ENCODE measurements at regions not wholly inside any gene's neighbourhood (a gene's known extent, or its start where the extent isn't known, plus 50 kb on each side); places are given as distances from the start of the nearest gene placed in this dataset.

GRCh38 chr6:84912472-84913322, 148.3 kb upstream of the TBX18 start:
- DNase-seq (no peak), ATAC-seq (ENCODE audit: poor library complexity) (no peak)
- Mint-ChIP-seq H3K27me3 (no peaks in the 10 kb centered on the region), H3K4me3 (no peak overlapping the region), H3K9me3 (peaks cover 5% of the 10 kb centered on the region), H3K36me3 (ENCODE audit: low read depth) (no peaks in the 10 kb centered on the region), H3K27ac (no peak overlapping the region), H3K4me1 (ENCODE audit: low read depth) (no peaks in the 10 kb centered on the region)
- H3K9me3 ChIP-seq (ENCODE audit: control insufficient read depth in 1 of 2, insufficient read depth in 1 of 2, low read length in 2 of 2), result peaks cover 0 to 4% of the 10 kb centered on the region in 2 experiments
- H3K36me3 ChIP-seq (ENCODE audit: insufficient read depth, low read length), result no peaks in the 10 kb centered on the region
- no peak overlapping the region for H3K27ac ChIP-seq (ENCODE audit: low read depth in 1 of 2, low read length in 2 of 2)
- ChIA-PET POLR2A (no interaction called here), CTCF (no interaction called here)
- no peak for TF ChIP-seq CTCF (IDR thresholded peaks at IDR 0.05)
- H3K4me3 ChIP-seq (ENCODE audit: low read length), result no peak overlapping the region
- H3K4me1 ChIP-seq (ENCODE audit: insufficient read depth, low read length), result no peaks in the 10 kb centered on the region
- intact Hi-C loops (cut with DNase I, micrococcal nuclease), result no loop called here
- no peaks in the 10 kb centered on the region for H3K27me3 ChIP-seq (ENCODE audit: control insufficient read depth in 1 of 2, insufficient read depth in 2 of 2, low read length in 2 of 2)

DNA sequence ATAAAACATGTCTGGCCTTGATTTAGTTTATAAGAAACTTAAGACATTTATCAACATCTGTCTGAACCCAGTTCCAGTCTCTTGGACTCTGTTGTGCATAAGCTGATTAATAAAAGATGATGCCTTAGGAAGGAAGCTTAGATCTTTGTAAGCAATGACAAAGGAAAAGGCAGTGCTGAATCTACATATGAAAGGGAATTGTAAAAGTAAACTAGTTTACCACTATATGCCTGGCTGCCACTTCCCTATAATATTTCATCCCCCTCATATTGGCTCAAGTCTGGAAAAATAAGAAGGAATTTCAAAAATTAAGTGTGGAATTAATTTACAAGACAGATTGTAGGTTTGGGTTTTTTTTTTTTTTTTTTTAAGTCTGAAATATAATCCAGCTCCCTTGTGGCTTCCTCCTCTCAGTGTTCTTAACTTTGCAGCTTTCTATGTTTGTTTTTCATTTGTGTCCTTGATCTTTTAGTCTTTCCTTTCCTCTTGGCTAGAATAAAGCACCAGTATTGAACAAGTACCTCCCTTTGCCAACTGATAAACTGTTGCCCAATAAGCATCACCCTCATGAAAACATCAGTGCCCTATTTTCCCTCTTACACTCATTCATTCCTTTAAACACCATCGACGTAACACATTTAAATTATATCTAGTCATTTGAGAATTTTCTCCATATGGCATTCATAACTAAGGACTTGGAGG, 146.7 kb upstream of the TBX18 start:
- Mint-ChIP-seq H3K9me3 (peaks cover 5% of the 10 kb centered on the region), H3K27ac (no peak overlapping the region), H3K36me3 (ENCODE audit: low read depth) (no peaks in the 10 kb centered on the region), H3K27me3 (no peaks in the 10 kb centered on the region), H3K4me3 (no peak overlapping the region), H3K4me1 (ENCODE audit: low read depth) (no peaks in the 10 kb centered on the region)
- no peak for ATAC-seq (ENCODE audit: poor library complexity)
- no peak for DNase-seq
- CTCF ChIA-PET, result no interaction called here
- intact Hi-C loops (cut with DNase I, micrococcal nuclease), result no loop called here
- Histone ChIP-seq H3K4me1 (ENCODE audit: insufficient read depth, low read length) (no peaks in the 10 kb centered on the region), H3K36me3 (ENCODE audit: insufficient read depth, low read length) (no peaks in the 10 kb centered on the region), H3K27ac (ENCODE audit: low read depth in 1 of 2, low read length in 2 of 2) (no peak overlapping the region), H3K27me3 (ENCODE audit: control insufficient read depth in 1 of 2, insufficient read depth in 2 of 2, low read length in 2 of 2) (no peaks in the 10 kb centered on the region), H3K4me3 (ENCODE audit: low read length) (no peak overlapping the region), H3K9me3 (ENCODE audit: control insufficient read depth in 1 of 2, insufficient read depth in 1 of 2, low read length in 2 of 2) (peaks cover 0 to 4% of the 10 kb centered on the region in 2 experiments)
- no peak for TF ChIP-seq CTCF (IDR thresholded peaks at IDR 0.05)
- POLR2A ChIA-PET, result no interaction called here

DNA sequence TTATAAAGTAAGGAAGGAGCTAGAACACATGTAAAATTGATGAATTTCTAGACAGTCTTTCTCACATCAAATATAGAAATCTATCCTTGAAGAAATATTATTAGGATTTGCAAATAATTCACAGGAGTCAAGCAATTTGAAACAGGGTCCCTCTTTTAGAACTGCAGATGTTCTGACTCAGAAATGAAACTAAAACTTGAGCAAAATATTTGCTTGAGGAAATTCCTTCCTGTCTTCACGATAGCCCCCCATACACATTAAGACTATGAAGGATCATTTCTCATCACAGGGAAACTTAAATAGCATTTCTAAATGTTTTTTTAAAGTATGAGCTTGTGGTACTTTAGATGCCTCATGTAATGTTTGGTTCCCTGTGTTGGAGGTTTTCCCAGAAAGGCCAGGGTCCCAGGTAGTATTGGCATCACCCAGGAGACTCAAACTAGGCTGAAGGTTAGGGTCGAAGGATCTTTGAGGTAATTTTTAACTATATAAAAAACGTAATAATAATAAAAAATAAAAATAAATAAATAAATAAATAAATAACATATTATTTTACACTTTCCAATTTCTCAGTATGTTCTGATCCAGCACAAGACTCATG, 144.0 kb upstream of the TBX18 start:
- H3K4me3 Mint-ChIP-seq, result no peak overlapping the region
- H3K4me3 ChIP-seq (ENCODE audit: low read length), result no peak overlapping the region
- no peaks in the 10 kb centered on the region for H3K36me3 ChIP-seq (ENCODE audit: insufficient read depth, low read length)
- H3K27ac Mint-ChIP-seq, result no peak overlapping the region
- intact Hi-C loops (cut with DNase I, micrococcal nuclease), result no loop called here
- no peaks in the 10 kb centered on the region for H3K27me3 ChIP-seq (ENCODE audit: control insufficient read depth in 1 of 2, insufficient read depth in 2 of 2, low read length in 2 of 2)
- no peak for DNase-seq
- H3K9me3 Mint-ChIP-seq, result peaks cover 2% of the 10 kb centered on the region
- POLR2A ChIA-PET, result no interaction called here
- CTCF ChIA-PET, result no interaction called here
- no peak for ATAC-seq (ENCODE audit: poor library complexity)
- TF ChIP-seq CTCF (IDR thresholded peaks at IDR 0.05), result no peak
- H3K36me3 Mint-ChIP-seq (ENCODE audit: low read depth), result no peaks in the 10 kb centered on the region
- peaks cover 0 to 4% of the 10 kb centered on the region in 2 experiments for H3K9me3 ChIP-seq (ENCODE audit: control insufficient read depth in 1 of 2, insufficient read depth in 1 of 2, low read length in 2 of 2)
- no peaks in the 10 kb centered on the region for H3K27me3 Mint-ChIP-seq
- H3K4me1 ChIP-seq (ENCODE audit: insufficient read depth, low read length), result no peaks in the 10 kb centered on the region
- no peak overlapping the region for H3K27ac ChIP-seq (ENCODE audit: low read depth in 1 of 2, low read length in 2 of 2)
- H3K4me1 Mint-ChIP-seq (ENCODE audit: low read depth), result no peaks in the 10 kb centered on the region

Data from CD4-positive, alpha-beta T cell (primary cell).